ENCODE measurements at regions not wholly inside any gene's neighbourhood (a gene's known extent, or its start where the extent isn't known, plus 50 kb on each side); places are given as distances from the start of the nearest gene placed in this dataset.
"Not testable (repeated sequence)": the region's sequence is repeated elsewhere in the genome, so short reads cannot be mapped to it uniquely, and the experiment has no call there.

DNA sequence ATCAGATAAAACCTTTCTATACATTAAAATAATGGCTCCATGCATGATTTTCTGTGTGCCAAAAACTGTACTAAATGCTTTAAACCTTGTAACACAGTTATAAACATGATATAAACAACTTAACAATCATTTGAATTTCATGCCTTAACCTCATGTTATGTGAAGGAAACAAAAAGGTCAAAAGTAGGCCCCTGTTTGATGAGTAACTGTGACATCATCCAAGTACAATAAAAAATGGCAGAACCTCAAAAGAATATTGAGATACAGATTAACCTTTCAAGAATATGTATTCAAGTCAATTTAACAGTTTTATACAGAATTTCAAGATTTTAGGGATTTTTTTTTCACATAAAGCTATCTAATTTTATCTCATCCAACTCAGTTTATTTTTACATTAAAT is 310.7 kb upstream of the DCN start:
- FAIRE-seq: no peak

DNA sequence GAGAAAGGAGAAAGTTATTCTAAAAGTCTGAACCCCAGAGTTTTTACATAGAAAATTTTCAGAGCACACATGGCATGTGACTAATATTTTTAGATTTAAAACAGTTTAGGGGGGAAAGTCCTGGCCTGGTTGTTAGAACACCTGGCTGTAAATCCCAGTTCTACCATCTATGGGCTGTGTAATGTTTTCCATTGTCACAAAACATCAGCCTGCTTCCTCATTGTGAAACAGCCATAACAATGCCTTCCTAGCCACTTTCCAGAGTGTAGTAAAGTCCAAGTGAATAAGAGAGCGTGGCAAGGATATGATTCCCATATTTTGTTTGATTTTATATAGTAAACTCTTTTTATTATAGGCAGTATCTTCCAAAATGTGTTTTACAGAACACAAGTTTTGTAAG is 310.0 kb upstream of the DCN start:
- no peak for FAIRE-seq

DNA sequence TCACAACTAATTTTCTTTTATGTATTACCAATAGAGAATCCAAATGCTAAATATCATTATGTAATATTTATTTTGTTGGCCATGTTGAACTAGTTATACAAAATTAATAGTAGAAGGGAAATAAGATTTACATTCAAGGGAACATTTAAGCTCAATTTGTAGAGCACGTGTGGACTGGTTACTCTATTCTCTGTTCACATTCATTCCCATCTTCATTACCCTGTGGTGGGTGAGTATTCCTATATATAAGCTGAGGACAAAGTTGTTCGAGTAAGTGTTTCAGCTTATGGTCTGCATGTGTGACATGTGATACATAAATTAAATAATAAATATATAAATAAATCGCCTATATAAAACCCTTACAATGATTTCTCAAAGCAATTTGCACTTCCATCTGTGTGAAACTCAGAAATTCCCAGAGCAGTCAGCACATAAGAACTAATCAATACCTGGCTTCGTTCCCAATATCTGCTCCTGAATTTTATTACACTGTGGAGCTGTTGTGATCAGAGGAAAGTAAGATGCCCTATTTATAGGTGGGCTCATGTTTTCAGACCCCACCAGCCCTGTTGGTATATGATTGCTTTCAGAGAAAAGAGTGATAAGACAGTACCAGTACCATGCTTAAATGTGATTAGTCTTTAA is 308.2 kb upstream of the DCN start:
- no peak for FAIRE-seq

DNA sequence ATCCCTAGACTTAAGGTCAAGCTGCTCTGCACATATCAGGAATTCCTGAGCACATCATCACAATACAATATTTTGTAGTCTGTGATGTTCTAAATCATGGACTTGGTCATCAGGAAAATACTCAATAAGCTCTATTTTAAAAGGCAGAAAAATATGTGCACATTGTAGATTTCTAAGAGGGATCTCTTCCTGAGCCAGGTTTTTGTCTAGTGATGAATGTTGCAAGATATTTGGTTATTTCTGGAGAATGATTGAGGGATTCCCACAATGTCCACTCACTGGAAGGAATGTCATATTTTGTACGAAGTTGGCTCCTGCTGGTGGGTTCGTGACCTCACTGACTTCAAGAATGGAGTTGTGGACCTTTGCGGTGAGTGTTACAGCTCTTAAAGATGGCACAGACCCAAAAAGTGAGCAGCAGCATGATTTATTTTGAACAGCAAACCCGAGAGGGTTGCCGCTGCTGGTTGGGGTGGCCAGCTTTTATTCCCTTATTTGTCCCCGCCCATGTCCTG is 300.9 kb upstream of the DCN start:
- no peak for FAIRE-seq

DNA sequence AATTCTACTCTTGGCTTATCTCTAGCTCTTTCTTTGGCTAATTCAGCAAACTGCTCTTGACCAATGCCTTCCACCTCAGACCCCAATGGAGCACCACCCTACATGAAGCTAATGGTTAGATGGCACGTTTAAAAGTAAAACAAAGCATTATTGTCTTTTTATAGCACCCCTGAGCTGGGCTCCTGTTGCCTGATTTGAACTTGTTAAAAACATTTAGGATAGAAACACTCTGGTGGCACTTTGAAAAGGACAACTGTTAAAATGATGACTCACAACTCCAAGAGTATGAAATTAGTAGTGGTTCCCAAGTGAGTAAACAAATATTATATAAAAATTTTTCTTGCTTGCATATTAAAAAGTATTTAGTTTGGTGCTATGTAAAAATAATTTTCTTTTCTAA is 299.6 kb upstream of the DCN start:
- FAIRE-seq: no peak

DNA sequence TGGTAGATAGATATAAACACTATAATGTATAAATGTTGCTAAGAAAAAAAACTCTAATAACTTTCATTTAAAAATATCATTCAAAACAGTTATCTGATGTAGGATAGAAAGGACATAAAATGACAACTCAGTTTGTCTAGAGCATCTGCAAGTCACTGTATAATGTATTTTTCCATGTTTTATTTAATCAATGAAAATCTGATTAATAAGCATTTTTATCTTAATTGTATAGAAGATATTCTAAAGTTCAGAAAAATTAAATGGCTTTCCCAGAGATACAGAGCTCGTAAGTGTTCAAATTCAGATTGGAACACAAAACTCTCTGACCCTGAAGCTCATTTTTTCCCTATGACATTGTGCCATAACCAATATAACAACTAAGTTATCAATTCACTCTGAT is 295.9 kb upstream of the DCN start:
- FAIRE-seq: peak; percentile 19

DNA sequence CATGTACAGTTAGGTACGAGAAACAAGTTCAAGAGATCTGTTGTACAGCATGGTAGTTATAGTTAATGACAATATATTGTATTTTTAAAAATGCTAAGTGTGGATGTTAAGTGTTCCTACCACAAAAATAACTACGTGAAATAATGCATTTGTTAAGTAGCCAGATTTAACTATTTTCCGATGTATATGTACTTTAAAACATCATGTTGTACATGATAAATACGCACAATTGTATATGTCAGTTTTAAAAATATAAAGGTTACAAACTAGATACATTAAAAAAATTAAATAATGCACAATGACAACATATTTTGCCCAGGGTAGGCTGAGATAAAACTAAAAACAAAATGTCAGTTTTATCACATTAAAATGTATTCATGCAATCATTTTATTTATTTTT is 285.1 kb upstream of the DCN start:
- no peak for FAIRE-seq

DNA sequence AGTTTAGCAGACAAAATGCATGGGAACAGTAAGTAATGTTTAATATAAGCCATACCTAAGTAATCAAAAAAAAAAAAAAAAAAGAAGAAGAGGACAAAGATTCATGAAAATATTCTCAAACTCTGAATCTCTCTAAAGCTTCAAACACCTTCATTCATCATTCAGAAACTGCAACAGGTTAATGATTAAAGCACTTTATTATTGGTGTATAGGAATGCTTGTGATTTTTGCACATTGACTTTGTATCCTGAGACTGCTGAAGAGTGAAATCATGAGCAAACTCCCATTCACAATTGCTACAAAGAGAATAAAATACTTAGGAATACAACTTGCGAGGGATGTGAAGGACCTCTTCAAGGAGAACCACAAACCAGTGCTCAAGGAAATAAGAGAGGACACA is 278.4 kb upstream of the DCN start:
- no peak for FAIRE-seq

DNA sequence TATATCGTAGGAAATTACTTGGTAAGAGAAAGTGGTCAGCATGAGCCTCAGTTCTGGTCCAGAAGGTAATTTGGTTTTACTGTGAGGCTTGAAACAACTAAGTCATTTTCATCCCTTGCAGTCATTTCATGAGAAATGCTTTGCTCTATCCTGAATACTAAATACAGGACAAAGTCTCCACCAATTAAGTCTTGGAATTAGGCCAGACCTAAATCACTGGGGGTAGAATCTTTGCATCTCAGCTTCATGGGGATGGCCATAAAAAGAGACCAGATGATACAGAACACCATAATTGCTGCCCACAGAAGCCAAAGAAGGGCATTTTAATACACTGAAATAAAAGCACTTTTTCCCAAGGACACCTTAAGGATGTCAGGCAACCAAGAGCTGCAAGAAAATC is 277.9 kb upstream of the DCN start:
- FAIRE-seq: no peak

DNA sequence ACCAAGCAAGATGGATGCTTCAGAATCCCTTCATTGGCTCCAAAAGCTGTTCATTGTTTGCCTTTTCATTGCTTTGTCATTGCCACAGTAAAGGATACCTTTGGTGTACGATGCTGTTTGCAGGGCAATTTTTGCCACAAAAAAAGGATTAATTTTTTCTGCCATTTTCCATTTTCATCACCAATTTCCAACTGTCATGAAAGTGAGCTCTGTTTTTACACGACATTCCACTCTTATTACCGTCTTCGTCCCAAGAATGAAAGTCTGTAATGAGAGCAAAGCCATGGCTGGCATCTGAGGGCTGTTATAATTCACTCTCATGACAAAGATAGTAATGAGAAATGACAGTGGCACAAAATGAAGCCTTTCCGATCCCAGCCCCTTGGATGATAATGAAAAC is 272.7 kb upstream of the DCN start:
- no peak for FAIRE-seq

DNA sequence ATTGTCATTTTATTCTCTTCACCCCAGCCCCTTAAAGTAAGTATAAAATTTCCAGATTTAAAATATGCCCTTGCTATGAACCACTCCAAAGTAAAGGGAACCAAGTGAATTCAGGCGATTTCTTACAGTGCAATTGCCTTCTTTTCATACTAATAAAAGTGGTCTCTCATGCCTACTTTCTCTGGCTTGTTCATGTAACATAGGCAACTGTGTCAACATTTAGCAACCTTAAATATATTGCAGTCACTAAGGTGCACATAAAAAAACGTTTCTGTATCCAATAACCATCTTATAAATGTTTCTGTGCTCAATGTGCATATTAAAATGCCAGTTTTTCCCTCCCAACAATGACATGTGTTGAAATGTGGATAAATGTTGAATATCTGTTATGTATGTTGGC is 271.6 kb upstream of the DCN start:
- no peak for FAIRE-seq

DNA sequence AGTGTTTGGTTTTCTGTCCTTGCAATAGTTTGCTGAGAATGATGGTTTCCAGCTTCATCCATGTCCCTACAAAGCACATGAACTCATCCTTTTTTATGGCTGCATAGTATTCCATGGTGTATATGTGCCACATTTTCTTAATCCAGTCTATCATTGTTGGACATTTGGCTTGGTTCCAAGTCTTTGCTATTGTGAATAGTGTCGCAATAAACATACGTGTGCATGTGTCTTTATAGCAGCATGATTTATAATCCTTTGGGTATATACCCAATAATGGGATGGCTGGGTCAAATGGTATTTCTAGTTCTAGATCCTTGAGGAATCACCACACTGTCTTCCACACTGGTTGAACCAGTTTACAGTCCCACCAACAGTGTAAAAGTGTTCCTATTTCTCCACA is 269.8 kb upstream of the DCN start:
- FAIRE-seq: not testable (repeated sequence)

DNA sequence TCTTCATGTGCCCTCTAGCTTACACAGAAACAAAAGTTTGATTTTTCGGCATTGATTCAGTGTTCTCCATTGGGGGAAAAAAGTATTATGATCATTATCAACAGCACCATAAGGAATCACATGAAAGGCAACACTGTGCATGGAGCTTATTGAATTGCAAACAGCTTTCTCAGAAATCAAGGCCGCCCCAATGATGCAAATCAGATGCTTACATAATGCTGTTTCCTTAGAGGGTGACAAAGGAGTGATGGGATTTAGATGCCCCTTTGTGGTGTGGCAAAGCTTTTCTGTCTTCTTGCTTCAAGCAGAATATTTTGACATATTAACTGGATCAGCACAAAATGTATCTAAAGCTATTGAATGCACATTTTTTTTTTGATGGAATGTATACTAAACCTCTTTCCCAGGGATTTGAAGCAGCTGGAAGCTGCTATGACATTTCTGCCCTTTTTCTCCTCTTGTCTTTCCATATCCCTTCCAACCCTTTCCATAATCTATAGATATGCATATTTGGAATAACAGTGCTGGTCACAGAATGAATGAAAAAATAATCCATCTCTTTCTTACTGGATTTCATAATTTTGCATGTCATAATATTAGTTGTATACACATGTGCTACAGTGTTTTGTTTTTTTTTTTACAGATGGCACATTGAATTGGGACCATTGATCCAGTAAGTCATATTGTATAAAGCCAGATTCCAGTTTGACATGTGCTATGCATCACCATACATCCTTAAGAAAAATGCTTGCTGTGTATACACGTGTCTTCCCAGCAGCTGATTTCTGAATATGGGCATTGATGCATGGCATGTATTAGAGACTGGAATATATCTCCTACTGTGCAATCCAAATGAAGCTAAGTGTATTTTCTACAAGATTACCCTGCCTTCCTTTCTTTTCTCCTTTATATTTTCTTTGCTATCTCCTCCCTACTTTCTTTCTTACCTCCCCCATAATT is 259.7 kb upstream of the DCN start:
- no peak for FAIRE-seq

DNA sequence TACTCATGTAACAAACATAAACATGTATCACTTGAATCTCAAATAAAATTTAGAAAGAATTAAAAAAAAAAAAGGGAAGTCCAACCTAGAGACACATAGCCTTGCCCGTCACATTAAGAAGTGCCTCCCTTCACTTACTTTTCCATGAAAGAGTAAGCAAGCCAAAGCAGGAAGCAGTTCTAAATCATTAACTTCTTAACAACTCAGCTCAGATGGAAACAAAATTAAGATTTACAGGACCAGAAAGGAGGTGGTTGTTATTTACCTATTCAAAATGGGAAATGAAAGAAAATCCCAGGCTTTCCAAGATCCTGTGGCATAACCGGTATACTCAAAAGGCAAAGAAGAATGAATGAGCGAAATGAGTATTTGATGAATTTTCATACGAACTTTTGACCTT is 258.6 kb upstream of the DCN start:
- FAIRE-seq: no peak

DNA sequence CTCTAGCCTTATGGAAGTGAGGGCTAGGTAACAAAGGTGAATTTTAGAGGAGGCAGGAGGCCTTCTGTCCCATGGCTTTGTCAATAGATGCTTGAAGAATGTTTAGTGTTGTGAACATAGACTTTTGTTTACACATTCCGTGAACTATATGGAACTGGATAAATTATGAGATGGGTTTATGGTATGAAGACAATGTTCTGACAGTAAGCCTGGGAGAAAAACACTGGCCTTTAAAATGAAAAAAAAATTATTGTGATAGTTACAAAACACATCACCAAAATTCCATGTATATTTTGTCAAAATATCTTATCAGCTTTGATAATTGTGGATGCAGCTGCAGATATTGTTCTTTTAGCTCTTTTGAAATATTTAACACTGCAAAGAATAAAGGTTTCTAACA is 251.5 kb upstream of the DCN start:
- no peak for FAIRE-seq

DNA sequence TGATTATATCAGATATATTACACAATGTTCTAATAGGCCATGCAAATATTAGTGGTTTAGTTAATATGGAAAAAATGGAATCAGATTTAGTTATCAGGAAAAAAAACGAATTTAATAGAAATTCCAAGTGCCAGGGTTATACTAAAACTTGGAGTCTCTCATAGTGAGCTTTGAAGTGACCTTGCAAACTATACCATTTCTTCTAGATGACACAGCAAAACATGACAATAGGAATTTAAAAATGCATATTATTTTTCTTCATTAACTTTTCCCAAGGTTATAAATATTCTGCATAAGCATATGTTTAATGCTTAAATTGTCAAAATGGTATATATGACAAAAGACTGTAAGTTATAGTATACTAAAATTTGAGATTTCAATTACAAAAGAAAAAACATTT is 250.1 kb upstream of the DCN start:
- no peak for FAIRE-seq

DNA sequence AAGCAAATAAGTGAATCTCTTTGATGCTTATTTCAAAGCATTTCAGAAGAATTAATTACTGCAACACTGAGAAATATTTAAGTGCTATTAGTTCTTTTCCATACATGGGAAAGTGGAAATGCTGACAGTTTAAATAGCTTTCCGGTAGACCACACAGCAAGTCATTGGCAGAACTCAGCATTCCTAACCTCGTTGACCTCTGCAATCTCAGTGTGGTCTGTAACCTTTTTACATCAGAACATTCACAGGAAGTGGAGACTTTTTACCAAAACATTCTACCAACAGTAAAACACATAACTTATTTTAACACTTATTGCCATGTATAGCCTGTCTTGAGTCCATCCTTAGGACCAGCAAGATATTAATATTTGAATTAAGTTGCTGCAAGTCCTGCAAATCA is 249.5 kb upstream of the DCN start:
- no peak for FAIRE-seq

DNA sequence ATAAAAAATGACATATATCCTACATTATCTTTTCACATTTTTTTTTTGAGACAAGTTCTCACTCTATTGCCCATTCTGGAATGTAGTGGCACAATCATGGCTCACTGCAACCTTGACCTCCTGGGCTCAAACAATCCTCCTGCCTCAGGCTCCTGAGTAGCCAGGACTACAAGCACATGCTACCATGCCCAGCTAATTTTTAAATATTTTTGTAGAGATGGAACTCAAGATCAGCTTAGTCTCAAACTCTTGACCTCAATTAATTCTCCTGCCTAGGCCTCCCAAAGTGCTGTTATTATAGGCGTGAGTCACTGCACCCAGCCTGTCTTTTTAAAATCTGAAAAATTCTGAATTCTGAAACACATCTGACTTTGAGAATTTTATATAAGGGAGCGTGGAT is 241.9 kb upstream of the DCN start:
- FAIRE-seq: no peak

DNA sequence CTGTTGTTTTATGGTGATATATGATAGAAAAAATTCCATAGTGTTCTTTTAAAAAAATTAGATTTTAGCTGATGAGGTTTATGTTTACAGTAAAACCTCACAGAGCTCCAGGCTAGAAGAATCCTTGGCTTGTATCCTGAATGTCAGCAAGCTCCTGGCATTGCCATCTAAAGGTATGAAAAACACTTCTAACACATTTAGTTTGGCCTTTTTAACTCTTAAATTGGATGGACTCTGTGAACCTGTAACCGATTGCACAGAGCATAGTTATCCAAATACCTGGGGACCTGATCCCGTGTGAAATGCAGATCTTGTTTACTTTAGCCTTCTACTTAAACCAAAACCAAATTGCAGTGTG is 241.1 kb upstream of the DCN start:
- FAIRE-seq: no peak

DNA sequence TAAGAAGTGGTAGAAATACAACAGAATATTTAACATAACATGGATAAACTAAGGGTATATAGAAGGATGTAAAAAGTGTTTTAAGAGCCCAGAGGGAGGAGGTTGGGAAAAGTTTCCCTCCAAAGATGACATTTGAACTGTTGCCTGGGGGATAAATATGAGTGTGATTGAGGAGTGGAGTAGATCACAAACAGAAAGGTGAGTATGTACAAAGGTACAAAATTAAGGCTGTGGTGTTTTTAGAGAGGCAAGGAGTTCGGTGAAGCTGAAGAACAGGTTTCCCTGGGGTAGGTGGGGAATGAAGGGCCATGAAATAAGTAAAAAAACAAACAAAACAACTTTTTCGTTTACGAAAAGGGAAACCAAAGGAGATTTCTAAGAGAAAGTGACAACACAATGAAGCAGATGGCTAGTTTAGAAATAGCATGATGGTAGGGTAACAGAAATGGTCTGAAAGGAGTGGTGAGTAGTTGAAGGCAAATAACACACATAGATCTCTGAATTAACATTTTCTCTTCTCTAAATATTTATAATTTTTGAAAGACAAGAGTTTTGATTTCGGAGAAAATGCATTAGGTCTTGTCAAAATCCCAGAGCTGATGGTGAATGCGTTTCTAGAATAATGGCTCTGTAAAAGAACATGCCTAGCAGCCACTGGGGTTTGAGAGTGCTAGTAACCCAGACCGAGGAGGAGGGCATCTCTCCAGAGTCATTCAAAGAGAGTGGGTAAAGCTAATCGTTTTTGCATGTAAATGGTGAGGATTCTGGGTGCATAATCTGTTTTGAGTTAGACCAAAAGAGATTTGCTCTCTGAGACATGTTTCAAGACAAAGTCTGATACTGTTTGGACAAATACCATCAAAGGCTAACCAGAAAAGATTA is 240.4 kb upstream of the DCN start:
- FAIRE-seq: no peak

DNA sequence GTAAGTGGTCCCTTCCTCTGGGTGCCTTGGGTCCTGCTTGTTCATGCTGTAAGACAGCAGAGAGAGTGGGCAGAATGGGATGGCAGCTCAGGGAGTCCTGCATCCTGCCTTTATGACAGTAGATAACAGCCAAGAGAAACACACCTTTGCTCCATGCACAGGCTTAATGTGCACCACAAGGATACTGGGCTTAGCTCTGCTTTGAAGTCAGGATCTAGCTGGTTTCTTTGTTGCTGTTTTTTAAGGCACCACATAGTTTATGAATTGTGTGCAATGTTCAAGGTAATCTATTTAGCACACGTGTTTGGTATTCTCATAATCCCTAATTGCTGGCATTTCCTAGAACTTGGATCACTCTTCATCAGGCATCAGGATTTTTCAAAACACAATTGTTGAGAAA is 239.5 kb upstream of the DCN start:
- FAIRE-seq: no peak

DNA sequence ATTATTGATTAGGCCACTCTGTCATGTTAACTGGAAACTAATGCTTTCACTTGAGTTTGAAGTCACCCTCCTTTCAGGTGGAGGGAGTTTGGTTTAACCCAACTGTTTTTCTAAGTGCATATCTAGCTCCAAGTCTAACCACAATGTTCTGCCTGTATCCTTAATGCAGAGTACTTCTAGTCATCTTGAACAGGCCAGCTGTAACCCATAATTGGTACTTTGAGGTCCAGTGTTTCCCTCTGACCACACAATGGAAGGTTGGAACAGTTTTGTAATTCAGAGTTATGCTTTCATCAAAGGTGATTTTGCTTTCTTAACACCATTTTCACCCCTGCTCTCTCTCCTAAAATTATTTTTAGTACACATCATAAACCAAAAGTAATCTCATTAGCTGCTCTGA is 237.2 kb upstream of the DCN start:
- no peak for FAIRE-seq
